Smooth muscle cell (in vitro differentiated cells): ENCODE measurements at regions not wholly inside any gene's neighbourhood (a gene's known extent, or its start where the extent isn't known, plus 50 kb on each side); places are given as distances from the start of the nearest gene placed in this dataset.

Experiments
- DNase-seq: peaks from one replicate; lab custom pipeline; 2025; ENCODE audit not compliant: unreplicated experiment; lab: John Stamatoyannopoulos, UW
- H2AFZ ChIP-seq: fragments of 200-600 bp; sonication (generic); 2 replicates; pipeline ENCODE4 v1.6.0; 2016; ENCODE audit warnings: antibody characterized with exemption, low read depth, mild to moderate bottlenecking
- H3F3A ChIP-seq: fragments of 200-600 bp; sonication (generic); 2 replicates; pipeline ENCODE4 v1.6.0; 2017; ENCODE audit warnings: antibody characterized with exemption, low read depth
- H3K27ac ChIP-seq: fragments of 200-600 bp; sonication (generic); 2 replicates; pipeline ENCODE4 v1.5.1; 2016; ENCODE audit warnings: low read depth, mild to moderate bottlenecking
- H3K27me3 ChIP-seq: fragments of 200-600 bp; sonication (generic); 2 replicates; pipeline ENCODE4 v1.6.1; 2016; ENCODE audit warnings: low read depth, mild to moderate bottlenecking
- H3K36me3 ChIP-seq: fragments of 200-600 bp; sonication (generic); 2 replicates; pipeline ENCODE4 v1.5.1; 2016; ENCODE audit warnings: low read depth
- H3K4me1 ChIP-seq: fragments of 200-600 bp; sonication (generic); 2 replicates; pipeline ENCODE4 v1.5.1; 2016; ENCODE audit warnings: low read depth
- H3K4me2 ChIP-seq: fragments of 200-600 bp; sonication (generic); 2 replicates; pipeline ENCODE4 v1.6.0; 2016; ENCODE audit warnings: mild to moderate bottlenecking
- H3K4me3 ChIP-seq: fragments of 200-600 bp; sonication (generic); 2 replicates; pipeline ENCODE4 v1.5.1; 2016; ENCODE audit warnings: mild to moderate bottlenecking
- H3K79me2 ChIP-seq: fragments of 200-600 bp; sonication (generic); 2 replicates; pipeline ENCODE4 v1.6.0; 2016; ENCODE audit warnings: low read depth, mild to moderate bottlenecking
- H3K9ac ChIP-seq: fragments of 200-600 bp; sonication (generic); 2 replicates; pipeline ENCODE4 v1.6.0; 2016; ENCODE audit warnings: low read depth
- H3K9me3 ChIP-seq: fragments of 200-600 bp; sonication (generic); replicated peaks from 2 replicates; pipeline ENCODE4 v1.5.1; 2016; ENCODE audit warnings: low read depth
- H4K20me1 ChIP-seq: fragments of 200-600 bp; sonication (generic); 2 replicates; pipeline ENCODE4 v1.6.0; 2016; ENCODE audit warnings: low read depth
- CTCF ChIP-seq: fragments of 200-600 bp; sonication (generic); IDR thresholded peaks from 2 replicates; pipeline ENCODE4 v1.5.1; 2017; ENCODE audit warnings: borderline replicate concordance, mild to moderate bottlenecking, antibody characterized with exemption; ENCODE audit not compliant: insufficient read depth, poor library complexity, severe bottlenecking
- WGBS: methylation state at CpG from one replicate; pipeline ENCODE4 v1.1.7; 2016; ENCODE audit warnings: low lambda C conversion rate; 5-methylcytosine and 5-hydroxymethylcytosine counted together

DNA sequence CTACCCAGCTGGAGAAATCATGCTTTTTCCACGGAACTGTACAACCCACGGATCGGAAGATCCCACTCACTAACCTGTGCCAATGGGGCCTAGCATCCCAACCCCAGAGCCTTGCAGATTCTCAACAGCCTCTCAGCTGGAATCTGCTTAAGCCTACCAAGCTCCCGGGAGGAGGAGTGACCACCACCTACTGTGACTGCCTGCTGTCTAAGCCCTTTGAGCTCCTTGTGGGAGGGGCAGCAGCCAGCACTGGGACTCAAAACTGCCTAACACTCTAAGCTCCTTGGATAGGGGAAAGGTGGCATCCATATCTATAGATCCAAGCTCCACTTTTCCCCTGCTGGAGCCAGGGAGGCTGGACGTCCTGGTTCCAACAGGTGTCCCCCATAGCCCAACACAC, 254.4 kb upstream of the CNTNAP2 start:
- Histone ChIP-seq H3K36me3 (no peaks in the 10 kb centered on the region), H3K4me3 (no peak overlapping the region), H3K9me3 (no peaks in the 10 kb centered on the region), H4K20me1 (no peaks in the 10 kb centered on the region), H3K79me2 (no peaks in the 10 kb centered on the region), H3K9ac (no peak overlapping the region), H3F3A (no peaks in the 10 kb centered on the region), H2AFZ (no peak overlapping the region), H3K4me1 (no peaks in the 10 kb centered on the region), H3K27ac (no peak overlapping the region), H3K27me3 (no peaks in the 10 kb centered on the region), H3K4me2 (no peak overlapping the region)
- no peak for DNase-seq
- 88% methylated on average over 5 of the region's 5 CpGs for WGBS
- no peak for TF ChIP-seq CTCF

DNA sequence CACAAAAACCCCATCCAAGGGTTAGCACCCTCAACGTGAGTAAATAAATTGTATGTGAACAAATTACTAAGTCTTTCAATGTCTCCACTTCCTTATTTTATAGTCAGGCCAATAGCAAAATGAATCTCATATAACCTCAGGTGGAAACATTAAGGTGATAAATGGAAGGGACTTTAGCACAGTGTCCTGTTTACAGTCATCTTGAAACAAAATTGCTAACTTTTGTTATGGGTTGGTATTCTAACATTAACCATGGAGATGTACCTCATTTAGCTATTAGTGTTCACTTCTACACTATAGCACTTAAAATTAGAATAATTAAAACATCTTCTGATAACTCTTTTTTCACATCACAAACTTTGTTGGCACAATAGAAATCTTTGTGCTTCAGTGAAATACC, 255.8 kb upstream of the CNTNAP2 start:
- Histone ChIP-seq H3K4me3 (no peak overlapping the region), H3K9ac (no peak overlapping the region), H3K79me2 (no peaks in the 10 kb centered on the region), H3K4me2 (no peak overlapping the region), H3K27ac (no peak overlapping the region), H2AFZ (no peak overlapping the region), H3K27me3 (no peaks in the 10 kb centered on the region), H3K4me1 (no peaks in the 10 kb centered on the region), H3F3A (no peaks in the 10 kb centered on the region), H3K36me3 (no peaks in the 10 kb centered on the region), H3K9me3 (no peaks in the 10 kb centered on the region), H4K20me1 (no peaks in the 10 kb centered on the region)
- DNase-seq: no peak
- no peak for TF ChIP-seq CTCF
- 38% methylated on average over 1 of the region's 1 CpG for WGBS

- TF ChIP-seq CTCF: no peak
- Histone ChIP-seq H2AFZ (no peak overlapping the region), H3K9me3 (no peaks in the 10 kb centered on the region), H3K36me3 (no peaks in the 10 kb centered on the region), H3F3A (no peaks in the 10 kb centered on the region), H3K27me3 (no peaks in the 10 kb centered on the region), H3K4me3 (no peak overlapping the region), H3K4me2 (no peak overlapping the region), H3K79me2 (no peaks in the 10 kb centered on the region), H4K20me1 (no peaks in the 10 kb centered on the region), H3K27ac (no peak overlapping the region), H3K4me1 (no peaks in the 10 kb centered on the region), H3K9ac (no peak overlapping the region)
- DNase-seq: no peak
- WGBS: 74% methylated on average over 6 of the region's 6 CpGs
Measured at GRCh38 chr7:145850636-145851035, 266.0 kb upstream of the CNTNAP2 start.

DNA sequence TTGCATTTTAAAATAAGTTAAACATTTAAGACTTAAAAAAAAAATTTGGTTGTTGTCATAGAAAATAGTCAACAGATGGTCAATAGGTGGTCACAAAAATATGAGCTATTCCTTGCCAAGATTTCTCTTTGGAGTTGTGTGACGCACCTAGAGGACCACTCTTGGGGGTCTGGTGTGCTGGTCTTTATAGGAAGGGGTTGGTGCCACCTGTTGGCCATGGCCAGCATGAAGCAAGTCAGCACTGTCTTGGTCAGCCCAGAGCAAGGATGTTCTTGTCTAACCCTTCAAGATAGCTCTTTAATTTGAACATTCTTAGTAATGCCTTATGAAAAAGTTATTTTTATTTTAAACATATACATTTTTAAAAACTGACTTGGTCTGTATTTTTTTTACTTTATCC, 267.9 kb upstream of the CNTNAP2 start:
- Histone ChIP-seq H3K27me3 (no peaks in the 10 kb centered on the region), H3K4me3 (no peak overlapping the region), H3K79me2 (no peaks in the 10 kb centered on the region), H3K36me3 (no peaks in the 10 kb centered on the region), H4K20me1 (no peaks in the 10 kb centered on the region), H3K27ac (no peak overlapping the region), H2AFZ (no peak overlapping the region), H3K9me3 (no peaks in the 10 kb centered on the region), H3K4me2 (no peak overlapping the region), H3K9ac (no peak overlapping the region), H3F3A (no peaks in the 10 kb centered on the region), H3K4me1 (no peaks in the 10 kb centered on the region)
- TF ChIP-seq CTCF: peak; percentile 39
- 55% methylated on average over 1 of the region's 1 CpG for WGBS
- DNase-seq: no peak
